GM12892 (cell line): ENCODE measurements at regions not wholly inside any gene's neighbourhood (a gene's known extent, or its start where the extent isn't known, plus 50 kb on each side); places are given as distances from the start of the nearest gene placed in this dataset.
"Not testable (repeated sequence)": the region's sequence is repeated elsewhere in the genome, so short reads cannot be mapped to it uniquely, and the experiment has no call there.

Experiments
- DNase-seq: peaks from one replicate; pipeline ENCODE4 v3.0.0; 2011; ENCODE audit not compliant: insufficient read length
- FAIRE-seq: peaks from 2 replicates; lab custom pipeline; 2011; peaks lifted over from hg19 to GRCh38; lab: Jason Lieb, UNC
- POLR2A ChIP-seq: IDR thresholded peaks from 2 replicates; pipeline ENCODE4 v1.6.1; 2011; ENCODE audit warnings: low read depth, low read length, control low read depth
- POLR2AphosphoS5 ChIP-seq: IDR thresholded peaks from 2 replicates; pipeline ENCODE4 v1.6.1; 2011; ENCODE audit warnings: low read depth, low read length, control low read depth
- TAF1 ChIP-seq: IDR thresholded peaks from 2 replicates; pipeline ENCODE4 v1.6.1; 2011; ENCODE audit warnings: low read depth, mild to moderate bottlenecking, control low read depth, low read length, borderline replicate concordance

- DNase-seq = no peak
- FAIRE-seq = no peak
- no peak for TF ChIP-seq POLR2AphosphoS5
- no peak for TF ChIP-seq TAF1
- TF ChIP-seq POLR2A = no peak
These were observed 98.1 kb upstream of the SVIL start for GRCh38 chr10:29732918-29733317.

DNA sequence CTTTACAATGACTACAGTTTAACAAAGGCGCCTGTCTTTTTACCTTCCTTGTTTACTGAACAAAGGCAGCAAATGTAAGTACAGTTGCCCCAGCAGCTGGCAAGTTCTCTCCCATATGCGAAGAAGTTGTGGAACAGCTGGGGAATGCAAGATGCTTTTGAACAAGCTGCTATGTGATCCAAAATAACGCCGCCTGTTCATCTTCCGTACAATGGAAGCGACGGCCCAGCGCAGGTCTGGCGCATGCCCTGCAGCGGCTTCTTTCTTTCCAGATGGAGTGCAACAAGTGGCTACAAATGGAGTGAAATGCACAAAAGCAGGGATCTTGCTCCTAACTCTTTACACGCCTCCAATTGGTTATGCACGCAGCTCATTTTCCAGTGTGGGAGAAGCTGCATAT lies 97.0 kb upstream of the SVIL start:
- no peak for FAIRE-seq
- TF ChIP-seq POLR2A (no peak), TAF1 (no peak), POLR2AphosphoS5 (no peak)

GRCh38 chr10:29730969-29731368 lies 96.2 kb upstream of the SVIL start:
- TF ChIP-seq TAF1 (no peak), POLR2AphosphoS5 (no peak), POLR2A (no peak)
- DNase-seq = no peak
- FAIRE-seq = no peak

More for the DNA sequence above, 97.0 kb upstream of the SVIL start:
- DNase-seq = no peak

DNA sequence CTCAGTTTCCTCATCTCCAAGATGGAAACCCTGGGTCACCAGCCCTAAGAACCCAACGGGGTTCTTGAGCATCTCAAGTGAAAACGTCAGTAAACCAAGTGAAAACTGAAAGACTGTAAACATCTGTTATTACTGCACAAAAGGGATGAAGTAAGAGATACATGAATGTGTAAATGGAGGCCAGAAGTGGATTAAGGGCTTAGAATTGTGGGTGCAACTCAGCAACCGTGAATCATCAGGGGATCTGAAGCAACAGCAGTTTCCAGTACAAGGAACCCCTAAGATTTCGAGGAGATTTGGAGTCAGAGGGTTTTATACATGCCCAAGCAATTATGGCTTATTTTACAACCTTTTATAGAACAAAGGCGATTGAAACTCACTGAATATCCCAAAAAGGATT lies 95.7 kb upstream of the SVIL start:
- TF ChIP-seq TAF1 = no peak
- no peak for TF ChIP-seq POLR2A
- no peak for TF ChIP-seq POLR2AphosphoS5
- no peak for DNase-seq
- no peak for FAIRE-seq

- DNase-seq (no peak), FAIRE-seq (no peak)
- TF ChIP-seq POLR2A (no peak), TAF1 (no peak), POLR2AphosphoS5 (no peak)
These were observed 93.8 kb upstream of the SVIL start for GRCh38 chr10:29728541-29729049.

- DNase-seq, FAIRE-seq: not testable (repeated sequence)
These were observed 91.2 kb upstream of the SVIL start for GRCh38 chr10:29725927-29726326.

DNA sequence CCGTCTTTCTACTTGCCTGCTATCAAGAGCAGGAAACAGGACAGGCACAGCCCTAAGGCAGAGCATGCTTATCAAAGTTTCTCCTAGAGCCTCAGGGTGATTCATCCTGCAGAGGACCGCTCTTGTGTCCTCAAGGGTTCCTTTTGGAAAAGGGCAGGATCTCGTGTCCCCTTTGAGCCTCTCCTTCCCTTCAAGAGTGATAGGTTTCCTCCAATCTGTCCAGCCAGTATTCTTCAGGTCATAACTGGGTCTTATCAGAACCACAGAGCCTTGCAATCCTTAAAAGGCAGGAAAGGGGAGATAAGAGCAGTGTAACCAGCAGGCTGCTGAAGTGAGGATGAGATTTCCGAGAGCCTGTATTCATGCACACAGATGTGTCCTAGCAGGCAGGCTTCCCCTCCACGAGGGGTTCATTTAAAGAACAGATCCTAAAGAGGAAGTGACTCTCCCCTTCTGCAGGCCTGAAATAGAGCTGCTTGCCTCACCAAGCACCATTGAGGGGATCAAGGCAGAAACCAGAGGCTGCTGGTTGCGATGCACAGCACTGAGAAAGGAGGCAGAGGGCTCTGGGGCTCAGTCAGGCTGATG lies 90.5 kb upstream of the SVIL start:
- TF ChIP-seq POLR2AphosphoS5 (no peak), TAF1 (no peak), POLR2A (no peak)

DNA sequence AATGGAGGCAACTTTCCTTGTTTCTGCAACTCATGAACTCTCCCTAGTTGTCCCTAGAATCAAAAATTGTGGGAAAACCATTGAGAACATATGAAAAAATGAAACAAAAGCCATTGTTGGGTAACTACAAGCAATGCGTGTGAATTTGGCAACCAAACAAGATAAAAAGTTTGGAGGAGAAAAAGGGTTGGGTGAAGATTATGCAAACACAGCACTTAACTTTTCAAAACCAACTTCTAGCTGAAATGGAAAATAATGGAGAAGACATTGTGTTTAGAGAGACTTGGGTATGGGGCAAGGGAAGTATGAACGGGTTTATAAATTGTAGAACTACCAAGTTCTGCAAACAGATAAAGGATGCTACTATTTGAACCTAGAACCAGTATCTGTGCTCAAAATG lies 89.0 kb upstream of the SVIL start:
- TF ChIP-seq POLR2AphosphoS5 (no peak), TAF1 (no peak), POLR2A (no peak)
- FAIRE-seq (no peak), DNase-seq (no peak)

More for the DNA sequence above, 90.5 kb upstream of the SVIL start:
- no peak for DNase-seq
- FAIRE-seq = no peak

- TF ChIP-seq POLR2A = no peak
- no peak for TF ChIP-seq POLR2AphosphoS5
- no peak for TF ChIP-seq TAF1
- DNase-seq = no peak
- FAIRE-seq = no peak
These were observed 88.0 kb upstream of the SVIL start for GRCh38 chr10:29722777-29723176.

DNA sequence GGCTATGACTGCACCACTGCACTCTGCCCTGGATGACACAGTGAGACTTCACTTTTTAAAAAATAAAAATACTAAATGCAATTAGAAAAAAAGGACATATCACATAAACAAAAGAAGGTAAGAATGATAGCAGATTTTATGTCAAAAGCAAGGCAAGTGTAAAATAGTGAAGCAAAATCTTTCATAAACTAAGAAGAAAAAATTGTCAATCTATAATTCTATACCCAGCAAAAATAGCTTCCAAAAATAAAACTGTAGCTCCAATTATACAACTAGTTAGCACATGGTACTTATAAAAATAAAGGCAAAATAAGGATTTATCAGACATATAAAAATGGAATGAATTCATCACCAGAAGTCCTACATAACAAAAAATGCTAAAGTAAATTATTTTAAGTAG lies 85.4 kb upstream of the SVIL start:
- FAIRE-seq (no peak), DNase-seq (no peak)
- no peak for TF ChIP-seq POLR2A
- TF ChIP-seq TAF1 = no peak
- no peak for TF ChIP-seq POLR2AphosphoS5

DNA sequence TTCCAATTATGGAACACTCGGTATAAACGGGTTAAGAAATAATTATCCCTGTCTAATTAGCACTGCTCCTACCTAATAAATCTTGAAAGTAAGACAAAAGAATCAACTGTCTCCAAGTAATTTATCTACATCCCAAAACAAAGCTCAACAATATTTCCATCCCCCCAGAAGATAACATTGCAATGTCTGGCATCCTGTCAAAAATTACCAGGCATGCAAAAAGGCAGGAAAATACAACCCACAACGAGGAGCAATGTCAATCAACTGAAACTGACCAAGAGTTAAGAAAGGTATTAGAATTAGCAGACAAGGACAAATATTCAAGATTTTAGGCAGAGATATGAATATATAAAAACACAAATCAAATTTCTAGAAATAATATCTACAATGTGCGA lies 84.5 kb upstream of the SVIL start:
- FAIRE-seq (no peak), DNase-seq (no peak)
- no peak for TF ChIP-seq POLR2A
- TF ChIP-seq POLR2AphosphoS5 = no peak
- TF ChIP-seq TAF1 = no peak

DNA sequence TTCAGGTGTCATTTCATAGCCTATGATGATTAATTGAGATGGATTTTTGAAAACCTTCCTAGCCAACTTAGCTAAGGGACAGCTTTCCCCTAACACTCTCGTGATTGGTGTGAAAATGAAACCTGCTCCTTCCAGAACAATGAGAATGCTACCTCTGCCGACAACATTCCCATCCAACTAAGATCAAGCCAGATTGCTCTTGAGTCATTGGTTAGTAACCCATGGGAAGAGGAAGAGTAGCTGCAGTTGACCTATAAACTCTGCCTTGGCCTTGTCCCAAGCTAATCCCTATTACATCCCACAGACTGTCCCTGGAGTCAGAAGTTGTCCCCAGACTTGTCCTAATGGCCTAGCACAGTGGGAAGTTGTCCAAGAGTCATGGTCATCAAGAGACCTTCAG lies 80.5 kb upstream of the SVIL start:
- DNase-seq (no peak), FAIRE-seq (no peak)
- TF ChIP-seq POLR2A (no peak), POLR2AphosphoS5 (no peak), TAF1 (no peak)
